CD14-positive monocyte (primary cell): ENCODE measurements at regions not wholly inside any gene's neighbourhood (a gene's known extent, or its start where the extent isn't known, plus 50 kb on each side); places are given as distances from the start of the nearest gene placed in this dataset.

Experiments used
- DNase-seq, 3 donors: peaks; one replicate each; pipeline ENCODE4 v3.0.0-alpha.2; 2011 to 2022
- H2AFZ ChIP-seq: 2 replicates; pipeline ENCODE4 v1.6.0; 2012; ENCODE audit warnings: mild to moderate bottlenecking, low read depth, low read length, inconsistent platforms; ENCODE audit not compliant: insufficient read depth, poor library complexity, severe bottlenecking
- H3K27ac ChIP-seq, 2 donors: 1 replicate in 1 of 2; 2 replicates in 1 of 2; pipeline ENCODE4 v1.5.1; 2012 to 2013; ENCODE audit warnings: low read length in 2 of 2, control low read depth in 1 of 2, inconsistent platforms in 1 of 2, low read depth in 1 of 2, mild to moderate bottlenecking in 1 of 2
- H3K27me3 ChIP-seq, 2 donors: one replicate each; pipeline versions ENCODE4 v1.6.0 to v1.6.1; 2011 to 2013; ENCODE audit warnings: low read length in 2 of 2; ENCODE audit not compliant: control insufficient read depth in 2 of 2, insufficient read depth in 2 of 2
- H3K36me3 ChIP-seq, 2 donors: replicated peaks in 1 of 2; 1 replicate in 1 of 2; 2 replicates in 1 of 2; pipeline versions ENCODE4 v1.5.1 to v1.6.1; 2012 to 2013; ENCODE audit warnings: low read length in 2 of 2, control low read depth in 1 of 2, inconsistent platforms in 1 of 2, mild to moderate bottlenecking in 1 of 2; ENCODE audit not compliant: insufficient read depth in 2 of 2, control insufficient read depth in 1 of 2
- H3K4me1 ChIP-seq, 2 donors: 1 replicate in 1 of 2; 2 replicates in 1 of 2; pipeline versions ENCODE4 v1.5.1 to v1.6.1; 2012 to 2013; ENCODE audit warnings: low read length in 2 of 2, control low read depth in 1 of 2, inconsistent platforms in 1 of 2, mild to moderate bottlenecking in 1 of 2, moderate library complexity in 1 of 2; ENCODE audit not compliant: insufficient read depth in 2 of 2, control insufficient read depth in 1 of 2
- H3K4me2 ChIP-seq: replicated peaks from 2 replicates; pipeline ENCODE3; 2012; ENCODE audit warnings: low read length, moderate library complexity, mild to moderate bottlenecking; ENCODE audit not compliant: poor library complexity, severe bottlenecking; ENCODE audit errors: extremely low read depth
- H3K4me3 ChIP-seq, 3 experiments: fragments of 200-600 bp in 1 of 3; sonication (generic) in 1 of 3; replicated peaks in 1 of 3; 1 replicate in 2 of 3; 2 replicates in 1 of 3; pipeline ENCODE4 v1.5.1; 2011 to 2013; ENCODE audit warnings: low read length in 3 of 3, mild to moderate bottlenecking in 3 of 3, control low read depth in 2 of 3, low read depth in 2 of 3, inconsistent platforms in 1 of 3, moderate library complexity in 1 of 3
- H3K79me2 ChIP-seq: 2 replicates; pipeline ENCODE4 v1.6.0; 2012; ENCODE audit warnings: mild to moderate bottlenecking, control low read depth, inconsistent platforms, low read length, moderate library complexity; ENCODE audit not compliant: insufficient read depth
- H3K9ac ChIP-seq: 2 replicates; pipeline ENCODE4 v1.6.0; 2017; ENCODE audit warnings: low read length, mild to moderate bottlenecking; ENCODE audit not compliant: insufficient read depth, poor library complexity, severe bottlenecking
- H3K9me3 ChIP-seq, 2 donors: replicated peaks in 1 of 2; 1 replicate in 1 of 2; 2 replicates in 1 of 2; pipeline versions ENCODE4 v1.5.1 to v1.6.1; 2012 to 2013; ENCODE audit warnings: low read length in 2 of 2, control low read depth in 1 of 2; ENCODE audit not compliant: control insufficient read depth in 1 of 2, insufficient read depth in 1 of 2
- H4K20me1 ChIP-seq: 2 replicates; pipeline ENCODE4 v1.6.0; 2012; ENCODE audit warnings: mild to moderate bottlenecking, low read length, control low read depth, moderate library complexity; ENCODE audit not compliant: insufficient read depth
- H3K27ac Mint-ChIP-seq, 7 donors: one replicate each; pipeline ENCODE4 v1.8.0; 2020; ENCODE audit warnings: mild to moderate bottlenecking in 7 of 7, mixed read lengths in 7 of 7, moderate library complexity in 6 of 7, inconsistent platforms in 2 of 7
- H3K27me3 Mint-ChIP-seq, 3 donors: one replicate each; pipeline ENCODE4 v1.8.0; 2021 to 2022; ENCODE audit warnings: low read depth in 3 of 3, mild to moderate bottlenecking in 3 of 3, mixed read lengths in 3 of 3, moderate library complexity in 3 of 3, inconsistent platforms in 1 of 3
- H3K36me3 Mint-ChIP-seq, 2 donors: one replicate each; pipeline ENCODE4 v1.8.0; 2020; ENCODE audit warnings: mixed read lengths in 2 of 2, inconsistent platforms in 1 of 2, mild to moderate bottlenecking in 1 of 2
- H3K4me1 Mint-ChIP-seq: one replicate; pipeline ENCODE4 v1.8.0; 2020; ENCODE audit warnings: mild to moderate bottlenecking, mixed read lengths
- H3K4me3 Mint-ChIP-seq, 2 donors: one replicate each; pipeline ENCODE4 v1.8.0; 2020; ENCODE audit warnings: mild to moderate bottlenecking in 2 of 2, mixed read lengths in 2 of 2, moderate library complexity in 1 of 2
- H3K9me3 Mint-ChIP-seq, 7 donors: one replicate each; pipeline ENCODE4 v1.8.0; 2020 to 2022; ENCODE audit warnings: mixed read lengths in 7 of 7, mild to moderate bottlenecking in 6 of 7, moderate library complexity in 6 of 7, inconsistent platforms in 2 of 7
- CTCF ChIP-seq: fragments of 200-600 bp; IDR thresholded peaks from one replicate; pipeline ENCODE4 v1.8.0; 2022; ENCODE audit warnings: antibody characterized with exemption, mild to moderate bottlenecking
- WGBS: methylation state at CpG from one replicate; pipeline ENCODE4 v1.1.5; 2013; ENCODE audit warnings: missing lambda C conversion rate; ENCODE audit not compliant: insufficient coverage; 5-methylcytosine and 5-hydroxymethylcytosine counted together
- intact Hi-C, 2 donors: fragments of 100-400 bp; cut with micrococcal nuclease; formaldehyde crosslinking; loops; one replicate each; pipeline versions ENCODE4 v1.15.0 to v1.15.1; 2023

DNA sequence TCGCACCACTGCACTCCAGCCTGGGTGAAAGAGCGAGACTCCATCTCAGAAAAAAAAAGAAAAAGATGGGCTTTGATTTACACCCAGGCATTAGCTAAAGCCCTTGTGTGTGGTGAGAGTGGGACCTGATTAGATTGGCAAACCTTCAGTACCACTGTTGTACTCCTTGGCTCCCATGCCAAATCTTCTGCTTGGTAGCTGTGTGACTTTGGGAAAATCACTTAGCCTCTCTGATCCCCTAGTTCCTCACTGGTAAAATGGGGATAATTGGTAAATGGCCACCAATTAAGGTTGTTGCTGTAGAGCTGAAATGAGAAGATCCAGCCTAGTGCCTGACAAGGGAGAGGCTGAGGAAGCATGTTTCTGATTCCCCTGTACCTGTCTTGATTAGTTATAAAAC, 63.7 kb downstream of the SLC25A47 start:
- TF ChIP-seq CTCF: no peak
- H3K36me3 Mint-ChIP-seq: peaks cover 34 to 45% of the 10 kb centered on the region in 2 donors
- WGBS: 100% methylated on average over 2 of the region's 2 CpGs

GRCh38 chr14:100387450-100387849, 64.3 kb downstream of the SLC25A47 start:
- H3K4me1 Mint-ChIP-seq: peaks cover 19% of the 10 kb centered on the region
- 100% methylated on average over 1 of the region's 6 CpGs for WGBS

More for the DNA sequence above, 63.7 kb downstream of the SLC25A47 start:
- Histone ChIP-seq H3K4me1 (peaks cover 3 to 6% of the 10 kb centered on the region in 2 donors), H3K36me3 (peaks cover 12 to 24% of the 10 kb centered on the region in 2 donors), H3K4me2 (no peak overlapping the region), H3K27me3 (no peaks in the 10 kb centered on the region), H3K79me2 (peaks cover 4% of the 10 kb centered on the region), H3K4me3 (no peak overlapping the region), H3K9ac (no peak overlapping the region), H2AFZ (no peak overlapping the region), H3K27ac (no peak overlapping the region), H4K20me1 (peaks cover 22% of the 10 kb centered on the region), H3K9me3 (no peaks in the 10 kb centered on the region)
- Mint-ChIP-seq H3K27ac (peak overlapping the region in 1 of 7 donors; percentile 2), H3K27me3 (peaks cover 0 to 2% (median 0%) of the 10 kb centered on the region in 3 donors), H3K9me3 (no peaks in the 10 kb centered on the region), H3K4me1 (peaks cover 14% of the 10 kb centered on the region), H3K4me3 (no peak overlapping the region)
- no peak for DNase-seq
- intact Hi-C loops: loop anchor here (10.0 kb wide), 1 partner anchor 158 kb away; no protein-coding TSS in a partner anchor

More at GRCh38 chr14:100387450-100387849, 64.3 kb downstream of the SLC25A47 start:
- Histone ChIP-seq H3K27me3 (no peaks in the 10 kb centered on the region), H3K4me2 (no peak overlapping the region), H3K27ac (no peak overlapping the region), H3K9ac (no peak overlapping the region), H3K9me3 (no peaks in the 10 kb centered on the region), H4K20me1 (peaks cover 22% of the 10 kb centered on the region), H3K79me2 (peaks cover 4% of the 10 kb centered on the region), H3K4me1 (peaks cover 9 to 11% of the 10 kb centered on the region in 2 donors), H2AFZ (no peak overlapping the region), H3K36me3 (peaks cover 8 to 18% of the 10 kb centered on the region in 2 donors), H3K4me3 (no peak overlapping the region)
- H3K36me3 Mint-ChIP-seq: peaks cover 30 to 39% of the 10 kb centered on the region in 2 donors
- intact Hi-C loops: loop anchor here (10.0 kb wide), 1 partner anchor 157 kb away; no protein-coding TSS in a partner anchor
- H3K27me3 Mint-ChIP-seq: peaks cover 0 to 2% (median 0%) of the 10 kb centered on the region in 3 donors
- H3K4me3 Mint-ChIP-seq: no peak overlapping the region
- no peak for TF ChIP-seq CTCF
- no peaks in the 10 kb centered on the region for H3K9me3 Mint-ChIP-seq
- DNase-seq: no peak
- peak overlapping the region in 1 of 7 donors; percentile 2 for H3K27ac Mint-ChIP-seq
